Erythroblast (primary cell): ENCODE measurements at regions not wholly inside any gene's neighbourhood (a gene's known extent, or its start where the extent isn't known, plus 50 kb on each side); places are given as distances from the start of the nearest gene placed in this dataset.

Experiments used
- DNase-seq, 2 experiments: peaks; one replicate each; lab custom pipeline; 2025; lab: John Stamatoyannopoulos, UW
- GATA1 ChIP-seq: IDR thresholded peaks from 2 replicates; pipeline ENCODE4 v1.6.1; 2011; ENCODE audit warnings: low read depth, mild to moderate bottlenecking, control low read depth, low read length, moderate library complexity
- POLR2A ChIP-seq: IDR thresholded peaks from 2 replicates; pipeline ENCODE4 v1.6.1; 2011; ENCODE audit warnings: mild to moderate bottlenecking, low read length

DNA sequence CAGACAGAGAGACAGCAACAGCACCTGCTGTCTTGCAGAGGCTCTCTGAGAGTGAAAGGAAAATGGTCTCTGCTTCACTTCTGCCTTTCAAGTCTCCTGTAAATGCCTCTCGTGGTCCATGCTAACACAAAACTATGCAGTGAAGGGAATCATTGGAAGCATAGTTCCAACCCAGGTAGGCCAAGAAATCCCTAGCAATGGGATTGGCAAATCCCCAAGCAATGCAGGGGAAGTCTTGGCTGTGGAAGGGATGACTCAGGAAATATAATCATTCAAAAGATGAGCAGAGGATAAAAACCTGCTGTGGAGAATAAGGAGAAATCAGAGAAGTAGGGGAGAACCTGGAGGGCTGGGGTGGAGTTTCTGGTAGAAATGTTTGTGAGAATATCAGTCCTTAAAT, 216.1 kb upstream of the ZBED5 start:
- TF ChIP-seq GATA1 (no peak), POLR2A (no peak)
- no peak for DNase-seq

DNA sequence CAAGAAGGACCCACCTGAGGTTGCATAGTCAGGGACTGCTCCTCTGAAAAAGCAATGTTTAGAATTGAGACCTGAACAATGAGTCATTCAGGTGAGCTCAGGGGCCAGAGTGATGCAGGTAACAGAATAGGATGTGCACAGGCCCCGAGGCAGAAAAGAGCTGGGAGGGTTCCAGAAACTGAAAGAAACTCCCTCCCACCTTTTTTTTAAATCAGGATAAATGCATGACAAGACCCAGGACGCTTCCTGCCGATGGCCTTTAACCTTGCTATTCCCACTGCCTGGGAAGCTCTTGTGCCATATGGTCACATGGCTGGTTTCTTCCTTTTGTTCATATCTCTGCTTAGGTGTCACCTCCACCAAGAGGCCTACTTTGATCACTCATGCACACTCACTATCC, 214.2 kb upstream of the ZBED5 start:
- DNase-seq: no peak
- TF ChIP-seq GATA1: no peak
- TF ChIP-seq POLR2A: no peak

DNA sequence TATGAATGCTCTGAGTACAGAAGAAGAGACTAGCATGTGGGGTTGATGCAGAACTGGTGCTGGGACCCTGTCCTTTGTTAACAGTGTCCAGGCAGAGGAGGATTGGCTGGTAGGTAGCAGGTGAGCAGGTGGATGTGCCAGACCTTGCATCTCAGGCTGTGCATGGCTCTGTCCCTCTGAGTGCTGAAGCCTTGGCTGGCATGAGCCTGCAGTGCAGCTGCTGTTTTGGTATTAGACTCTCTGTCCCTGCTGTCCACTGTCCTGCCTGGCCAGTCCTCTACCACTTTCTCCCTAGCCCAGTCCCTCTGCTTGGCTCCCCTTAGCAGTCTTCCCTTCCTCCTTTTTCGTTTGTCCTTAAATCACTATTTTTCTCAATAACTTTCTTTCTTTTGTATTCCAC, 213.6 kb upstream of the ZBED5 start:
- DNase-seq: no peak
- TF ChIP-seq POLR2A: no peak
- no peak for TF ChIP-seq GATA1

DNA sequence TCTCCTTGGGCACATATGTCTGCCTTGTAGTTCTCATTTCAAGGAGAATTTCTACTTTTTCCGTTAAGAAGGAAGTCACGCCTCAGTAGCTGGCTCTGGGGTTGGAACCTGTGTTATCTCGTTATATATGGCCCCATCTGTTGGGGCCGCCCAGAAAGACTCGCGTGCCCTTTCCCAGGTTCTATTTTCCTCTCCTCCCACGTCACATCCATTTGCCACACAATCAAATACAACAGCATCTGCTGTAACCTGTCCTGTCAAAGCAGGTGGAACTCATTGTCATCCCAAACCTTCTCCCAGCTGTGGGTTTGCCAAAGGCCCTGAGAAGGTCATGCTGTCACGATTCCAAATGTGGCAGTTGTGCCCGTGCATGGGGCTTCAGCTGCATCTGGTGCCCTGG, 213.1 kb upstream of the ZBED5 start:
- no peak for DNase-seq

DNA sequence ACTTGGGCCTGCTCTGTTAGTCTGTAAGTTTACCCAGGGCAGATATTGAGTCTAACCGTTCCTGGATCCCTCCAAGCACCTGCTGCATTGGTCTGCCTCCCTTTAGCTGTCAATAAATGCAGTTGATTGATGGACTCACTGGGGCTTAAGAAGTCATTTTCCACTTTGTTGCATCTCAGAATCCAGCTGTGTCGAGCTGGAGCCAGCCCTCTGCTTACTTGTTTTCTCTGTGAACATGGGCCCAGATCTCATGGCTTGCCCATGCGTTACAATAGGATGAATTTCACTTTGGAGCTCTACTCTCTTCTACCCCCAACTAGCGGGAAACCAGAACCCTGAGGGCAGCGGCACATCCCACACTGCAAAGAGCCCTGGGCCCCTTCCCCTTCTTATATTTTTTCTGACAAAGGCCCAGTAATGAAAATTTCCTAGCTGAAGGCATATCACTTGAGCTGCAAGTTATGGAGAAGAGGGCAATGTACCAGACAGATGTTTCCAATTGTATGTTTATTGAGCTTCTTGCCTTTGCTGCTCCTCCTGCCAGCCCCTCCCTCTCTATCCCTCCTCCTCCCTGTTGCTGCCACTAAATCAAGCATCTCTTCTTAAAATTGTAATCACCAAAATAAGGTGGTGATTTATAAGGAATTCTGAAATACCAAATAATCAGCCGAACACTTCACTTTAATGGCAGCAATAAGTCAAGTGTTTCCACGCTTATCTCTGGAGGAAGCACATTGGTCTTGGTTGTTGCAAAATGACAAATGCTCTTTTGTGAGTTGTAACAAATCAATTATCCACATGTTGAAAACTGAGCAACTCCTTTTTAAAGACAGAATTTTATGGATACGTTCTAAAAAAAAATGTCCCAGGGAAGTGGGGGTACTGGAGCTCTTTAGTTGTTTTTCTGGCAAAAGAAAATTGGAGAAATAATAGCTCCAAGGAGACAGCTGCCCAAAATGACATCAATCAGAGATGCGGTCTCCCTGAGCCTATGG, 212.3 kb upstream of the ZBED5 start:
- TF ChIP-seq POLR2A: no peak
- TF ChIP-seq GATA1: no peak
- DNase-seq: no peak

More for the DNA sequence above, 213.1 kb upstream of the ZBED5 start:
- no peak for TF ChIP-seq GATA1
- no peak for TF ChIP-seq POLR2A

DNA sequence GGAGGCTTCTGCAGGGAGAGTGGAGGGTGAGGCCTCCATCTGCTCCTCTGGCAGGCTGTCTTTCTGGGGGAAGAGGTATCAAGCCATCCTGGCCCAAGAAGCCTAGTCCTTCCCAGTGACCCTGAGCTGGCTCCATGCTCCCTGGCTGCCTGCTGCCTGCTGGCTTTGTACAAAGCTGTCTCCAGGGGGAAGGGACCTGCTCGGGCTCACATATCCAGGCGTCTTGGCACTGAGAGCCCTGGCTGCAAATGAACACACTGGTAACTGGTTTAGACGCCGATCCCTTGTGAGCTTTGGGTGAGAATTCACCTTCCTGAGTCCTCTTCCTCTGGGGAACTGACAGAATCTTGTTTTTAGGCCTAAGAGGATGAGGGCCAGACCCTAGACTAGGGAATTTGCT, 210.3 kb upstream of the ZBED5 start:
- TF ChIP-seq GATA1 (no peak), POLR2A (no peak)
- DNase-seq: no peak

DNA sequence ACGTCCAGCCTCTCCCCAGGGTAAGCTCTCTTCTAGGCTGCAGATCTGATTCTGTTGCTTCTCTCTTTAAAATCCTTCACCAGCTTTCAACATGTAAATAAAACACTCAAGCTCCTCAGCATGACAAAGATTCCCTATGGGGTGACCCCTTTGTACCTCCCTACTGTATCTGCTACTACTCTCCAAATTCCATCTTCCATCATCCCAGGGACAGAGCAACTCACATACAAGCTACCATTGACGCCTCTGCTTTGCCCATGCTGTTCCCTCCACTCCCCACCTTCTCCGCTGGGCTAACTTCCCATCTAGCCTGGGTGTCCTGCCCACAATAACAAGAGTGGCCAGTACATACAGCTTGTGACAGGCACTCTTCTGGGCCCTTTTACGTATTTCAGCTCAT, 207.5 kb upstream of the ZBED5 start:
- TF ChIP-seq GATA1 (no peak), POLR2A (no peak)
- no peak for DNase-seq

DNA sequence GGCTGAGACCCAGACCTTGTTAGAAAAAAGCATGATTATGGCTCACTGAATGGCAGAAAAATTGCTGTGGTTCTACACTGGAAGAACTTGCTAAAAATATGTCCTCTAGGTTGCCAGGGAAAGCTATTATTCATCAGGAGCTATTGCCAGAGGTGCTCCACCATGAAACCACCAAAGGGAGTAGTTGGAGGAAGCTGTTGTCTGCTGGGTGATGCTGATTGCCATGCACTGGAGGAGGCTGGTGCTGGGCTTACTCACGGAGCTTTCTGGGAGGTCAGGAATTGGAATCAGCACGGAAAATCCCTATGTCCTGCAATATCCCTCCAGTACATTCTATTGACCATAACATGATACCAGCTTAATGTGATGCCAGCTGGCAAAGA, 199.6 kb upstream of the ZBED5 start:
- TF ChIP-seq POLR2A: no peak
- no peak for TF ChIP-seq GATA1
- no peak for DNase-seq

DNA sequence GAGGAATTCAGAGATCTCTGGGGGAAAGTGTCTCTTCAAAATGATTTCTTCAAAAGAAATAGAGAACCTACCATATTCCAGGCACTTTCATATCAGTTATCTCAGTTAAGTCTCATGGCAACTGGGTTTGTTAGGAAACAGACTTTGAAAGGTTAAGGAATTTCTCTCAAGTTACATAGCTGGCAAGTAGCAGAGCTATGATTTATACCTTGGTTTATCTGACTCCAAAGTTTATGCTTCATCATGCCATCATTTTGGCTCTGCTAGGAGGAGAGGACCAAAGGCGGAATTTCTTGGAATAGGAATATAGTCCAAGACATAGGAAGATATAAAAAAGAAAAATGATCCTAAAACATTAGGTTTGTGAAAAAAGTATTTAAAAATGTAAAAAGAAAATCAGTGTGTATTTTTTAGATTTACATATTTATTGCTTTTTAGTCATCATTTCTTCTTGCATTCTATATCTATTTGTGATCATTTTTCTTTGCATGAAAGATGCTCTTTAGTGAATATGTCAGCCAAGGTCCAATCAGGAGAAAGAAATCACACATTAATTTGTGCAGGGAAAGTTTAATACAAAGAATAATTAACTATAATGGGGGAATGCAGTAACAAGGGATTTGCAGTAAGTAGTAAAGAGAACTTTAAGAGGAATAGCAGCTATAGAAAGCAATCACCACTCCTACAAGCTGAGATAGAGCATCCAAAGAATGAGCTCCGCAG, 199.1 kb upstream of the ZBED5 start:
- DNase-seq: no peak
- no peak for TF ChIP-seq GATA1
- TF ChIP-seq POLR2A: no peak

DNA sequence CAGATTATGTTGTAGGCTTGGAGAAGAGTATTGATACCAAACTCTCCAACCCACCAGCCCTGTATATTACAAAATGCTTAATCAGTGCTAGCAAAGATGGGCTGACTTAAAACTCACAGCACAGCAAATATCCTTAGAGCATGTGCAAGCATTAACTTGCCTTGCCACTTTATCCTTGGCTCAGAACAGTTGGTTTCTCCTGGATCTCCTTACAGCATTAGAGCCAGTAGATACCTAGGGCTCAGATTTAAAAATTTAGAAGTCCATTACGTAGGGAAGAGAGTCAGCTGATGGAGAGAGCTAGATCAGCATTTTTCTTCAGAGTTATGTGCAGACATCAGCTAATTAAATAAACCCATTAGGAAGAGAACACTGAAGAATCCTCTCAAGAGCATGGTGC, 198.5 kb upstream of the ZBED5 start:
- DNase-seq: no peak
- TF ChIP-seq GATA1: no peak
- TF ChIP-seq POLR2A: no peak

DNA sequence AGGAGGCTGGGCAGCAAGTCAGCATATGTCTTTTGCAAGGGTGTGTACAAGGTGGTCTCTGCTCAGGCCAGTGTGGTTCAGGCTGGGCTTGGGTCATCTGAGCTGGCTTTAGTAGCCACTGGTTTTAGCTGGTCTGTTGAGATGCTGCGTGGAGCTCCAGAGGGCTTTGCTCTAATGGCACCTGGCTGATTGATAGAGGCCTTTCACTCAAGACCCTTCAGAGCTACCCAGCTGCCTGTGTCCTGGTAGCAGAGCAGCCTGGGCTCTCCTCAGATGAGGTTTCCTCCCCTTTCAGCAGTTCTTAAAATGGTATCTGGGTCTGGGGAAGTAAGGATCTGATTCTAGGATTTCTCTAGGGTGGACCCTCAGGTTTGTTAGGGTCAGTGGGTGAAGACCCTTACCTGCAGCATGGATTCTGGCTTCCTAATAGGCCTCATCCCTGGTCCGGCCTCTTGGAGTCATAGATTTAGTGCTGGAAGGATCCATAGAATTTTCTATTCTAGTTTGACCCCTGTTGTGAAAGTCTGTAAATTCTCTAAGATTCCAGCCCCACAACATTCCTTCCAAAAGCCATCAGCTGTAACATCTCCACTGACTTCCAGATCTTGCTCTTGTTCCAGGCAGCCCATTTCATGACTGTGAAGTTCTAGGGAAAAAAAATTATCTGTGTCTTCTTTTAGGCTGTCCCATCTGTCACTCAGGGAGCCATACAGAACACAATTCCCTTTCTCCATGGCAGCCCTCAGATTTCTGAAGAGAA, 190.2 kb upstream of the ZBED5 start:
- no peak for DNase-seq
- no peak for TF ChIP-seq GATA1
- no peak for TF ChIP-seq POLR2A

DNA sequence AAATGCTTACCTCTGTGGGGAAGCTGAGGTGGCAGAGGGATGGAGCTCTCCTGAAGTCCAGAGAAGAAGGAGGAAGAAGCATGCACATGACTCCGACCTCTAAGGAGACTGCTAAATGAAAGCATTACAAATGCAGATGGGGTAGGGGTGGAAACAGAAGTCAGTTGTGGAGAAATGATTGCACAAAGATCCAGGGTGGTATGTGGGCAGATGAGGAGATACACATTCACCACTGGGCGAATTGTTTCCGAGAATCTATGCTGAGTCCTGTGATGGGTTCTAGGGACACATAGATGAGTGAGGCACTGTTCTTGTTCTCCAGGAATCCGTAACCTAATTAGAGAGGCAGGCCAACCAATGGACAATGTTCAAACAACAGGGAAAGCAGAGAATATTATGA, 188.9 kb upstream of the ZBED5 start:
- no peak for TF ChIP-seq GATA1
- no peak for DNase-seq

DNA sequence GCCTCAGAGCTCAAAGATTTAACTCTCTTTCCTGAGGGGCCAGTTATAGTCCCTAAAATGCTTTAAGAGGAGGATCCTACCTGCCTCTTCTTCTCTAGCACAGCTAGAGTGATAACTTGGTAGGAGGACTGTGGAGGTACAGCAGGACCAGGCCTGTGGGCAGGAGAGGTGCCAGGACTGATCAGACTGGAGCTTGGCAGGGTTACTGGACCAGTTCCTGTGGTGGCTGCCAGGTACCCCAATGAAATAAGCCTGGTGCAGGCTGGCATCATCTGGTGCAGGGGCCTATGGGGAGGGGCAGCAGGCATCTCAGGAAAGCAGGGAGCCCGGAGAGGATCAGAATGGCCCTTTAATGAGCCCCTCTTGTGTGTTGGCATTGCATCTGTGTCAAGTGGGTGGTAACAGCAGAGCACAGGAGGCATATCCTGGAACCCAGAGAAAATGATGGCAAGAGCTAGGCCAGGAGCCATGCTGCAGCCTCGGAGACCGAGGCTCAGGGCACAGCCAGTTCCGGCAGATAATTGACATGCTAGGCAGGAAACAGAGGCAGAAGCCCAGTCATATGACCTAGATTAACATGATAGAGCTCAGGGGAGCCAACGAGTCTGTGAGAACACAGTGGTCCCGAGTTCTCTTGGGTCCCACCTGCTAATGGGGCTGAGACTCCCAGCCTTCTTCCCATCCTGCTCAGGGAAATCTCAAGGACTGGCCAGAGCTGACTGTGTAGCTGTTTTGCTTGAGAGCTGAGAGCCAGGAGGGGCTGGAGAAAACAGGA, 187.5 kb upstream of the ZBED5 start:
- TF ChIP-seq GATA1 (no peak), POLR2A (no peak)
- no peak for DNase-seq
